ENCODE measurements at regions not wholly inside any gene's neighbourhood (a gene's known extent, or its start where the extent isn't known, plus 50 kb on each side); places are given as distances from the start of the nearest gene placed in this dataset.
"Not testable (repeated sequence)": the region's sequence is repeated elsewhere in the genome, so short reads cannot be mapped to it uniquely, and the experiment has no call there.

- DNase-seq (ENCODE audit: low read depth): no peak
Observed at GRCh38 chr19:31445406-31445805, 96.2 kb upstream of the TSHZ3 start.

- DNase-seq (ENCODE audit: low read depth): no peak
Observed at GRCh38 chr19:31448221-31448657, 99.0 kb upstream of the TSHZ3 start.

GRCh38 chr19:31449379-31449778 is 100.1 kb upstream of the TSHZ3 start:
- no peak for DNase-seq (ENCODE audit: low read depth)

- no peak for DNase-seq (ENCODE audit: low read depth)
Observed at GRCh38 chr19:31450696-31451095, 101.5 kb upstream of the TSHZ3 start.

- no peak for DNase-seq (ENCODE audit: low read depth)
Observed at GRCh38 chr19:31451686-31452330, 102.6 kb upstream of the TSHZ3 start.

- DNase-seq (ENCODE audit: low read depth): no peak
Observed at GRCh38 chr19:31459430-31459829, 110.2 kb upstream of the TSHZ3 start.

GRCh38 chr19:31461814-31462539 is 112.7 kb upstream of the TSHZ3 start:
- DNase-seq (ENCODE audit: low read depth): no peak

GRCh38 chr19:31470229-31470939 is 121.1 kb upstream of the TSHZ3 start:
- no peak for DNase-seq (ENCODE audit: low read depth)

- no peak for DNase-seq (ENCODE audit: low read depth)
Observed at GRCh38 chr19:31470952-31471351, 121.7 kb upstream of the TSHZ3 start.

GRCh38 chr19:31478241-31478640 is 129.0 kb upstream of the TSHZ3 start:
- no peak for DNase-seq (ENCODE audit: low read depth)

GRCh38 chr19:31483226-31483857 is 134.1 kb upstream of the TSHZ3 start:
- no peak for DNase-seq (ENCODE audit: low read depth)

GRCh38 chr19:31484858-31485410 is 135.7 kb upstream of the TSHZ3 start:
- DNase-seq (ENCODE audit: low read depth): not testable (repeated sequence)

GRCh38 chr19:31485472-31485871 is 136.2 kb upstream of the TSHZ3 start:
- no peak for DNase-seq (ENCODE audit: low read depth)

- no peak for DNase-seq (ENCODE audit: low read depth)
Observed at GRCh38 chr19:31491242-31491641, 142.0 kb upstream of the TSHZ3 start.

- no peak for DNase-seq (ENCODE audit: low read depth)
Observed at GRCh38 chr19:31492050-31492449, 142.8 kb upstream of the TSHZ3 start.

- DNase-seq (ENCODE audit: low read depth): no peak
Observed at GRCh38 chr19:31496076-31496475, 146.8 kb upstream of the TSHZ3 start.

GRCh38 chr19:31497709-31498108 is 148.5 kb upstream of the TSHZ3 start:
- no peak for DNase-seq (ENCODE audit: low read depth)

- no peak for DNase-seq (ENCODE audit: low read depth)
Observed at GRCh38 chr19:31498781-31499180, 149.5 kb upstream of the TSHZ3 start.

GRCh38 chr19:31499281-31500196 is 150.3 kb upstream of the TSHZ3 start:
- no peak for DNase-seq (ENCODE audit: low read depth)

- DNase-seq (ENCODE audit: low read depth): no peak
Observed at GRCh38 chr19:31500197-31500830, 151.1 kb upstream of the TSHZ3 start.

GRCh38 chr19:31500946-31501345 is 151.7 kb upstream of the TSHZ3 start:
- DNase-seq (ENCODE audit: low read depth): no peak
